Tibial artery (tissue), 4 donors: ENCODE measurements at regions not wholly inside any gene's neighbourhood (a gene's known extent, or its start where the extent isn't known, plus 50 kb on each side); places are given as distances from the start of the nearest gene placed in this dataset.

Source experiments
- DNase-seq, 2 donors: peaks; one replicate each; pipeline ENCODE4 v3.0.0-alpha.2; 2019
- H3K27ac ChIP-seq, 2 donors: fragments of 200-600 bp; sonication (generic) in 1 of 2; 1 replicate in 1 of 2; 2 replicates in 1 of 2; pipeline ENCODE4 v1.5.1; 2018 to 2019; ENCODE audit warnings: mild to moderate bottlenecking in 1 of 2
- H3K27me3 ChIP-seq, 2 donors: fragments of 200-600 bp; sonication (generic) in 1 of 2; one replicate each; pipeline versions ENCODE4 v1.5.1 to v1.6.0; 2016 to 2019
- H3K36me3 ChIP-seq, 3 donors: fragments of 200-600 bp; sonication (generic) in 2 of 3; one replicate each; pipeline ENCODE4 v1.5.1; 2016 to 2019; ENCODE audit warnings: mild to moderate bottlenecking in 2 of 3
- H3K4me1 ChIP-seq, 4 donors: fragments of 200-600 bp; sonication (generic) in 2 of 4; 1 replicate in 3 of 4; 2 replicates in 1 of 4; pipeline ENCODE4 v1.5.1; 2016 to 2019
- H3K4me3 ChIP-seq, 2 donors: fragments of 200-600 bp; sonication (generic) in 1 of 2; 1 replicate in 1 of 2; 2 replicates in 1 of 2; pipeline ENCODE4 v1.5.1; 2018 to 2019; ENCODE audit warnings: mild to moderate bottlenecking in 2 of 2
- H3K9me3 ChIP-seq, 3 donors: fragments of 200-600 bp; sonication (generic) in 1 of 3; one replicate each; pipeline ENCODE4 v1.5.1; 2016 to 2019
- intact Hi-C: fragments of 100-400 bp; cut with DNase I; formaldehyde crosslinking; loops from one replicate; pipeline ENCODE4 v1.15.0; 2023; ENCODE audit warnings: low total_unique reads
- TF ChIP-seq, protein P1 (sequence below), 2 experiments: fragments of 200-600 bp in 1 of 2; fragments of 450-650 bp in 1 of 2; IDR thresholded peaks; one replicate each; pipeline ENCODE4 v1.5.1; 2017 to 2019; ENCODE audit warnings: antibody characterized with exemption in 2 of 2, mild to moderate bottlenecking in 1 of 2, moderate library complexity in 1 of 2

DNA sequence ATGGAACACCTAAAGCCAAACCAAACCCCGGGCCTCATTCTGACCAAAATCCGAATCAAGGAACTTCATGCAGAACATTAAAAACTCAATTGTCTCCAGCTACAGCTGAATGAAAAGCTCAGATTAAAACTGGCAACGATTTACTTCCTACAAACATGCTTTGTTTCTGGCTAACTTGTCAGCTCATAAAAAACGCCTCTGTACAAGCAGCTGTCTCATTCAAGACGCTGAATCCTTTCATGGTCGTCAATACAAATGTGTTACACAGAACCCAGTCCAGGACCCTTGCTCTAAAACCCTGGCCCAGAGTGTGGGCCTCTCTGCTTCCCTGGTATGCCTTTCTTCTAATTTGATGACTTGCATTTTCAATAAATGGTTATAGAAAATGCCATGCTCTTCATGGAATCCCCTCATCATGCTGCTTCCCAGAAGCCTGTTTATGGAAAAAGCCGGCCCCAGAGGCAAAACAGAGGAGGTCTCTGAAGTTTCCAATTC lies 183.1 kb downstream of the PHLDA1 start:
- intact Hi-C loops, result no loop called here
- Histone ChIP-seq H3K27me3 (no peaks in the 10 kb centered on the region), H3K27ac (no peak overlapping the region), H3K4me1 (peaks cover 0 to 4% (median 0%) of the 10 kb centered on the region in 4 donors), H3K9me3 (peaks cover 0 to 4% (median 0%) of the 10 kb centered on the region in 3 donors), H3K36me3 (no peaks in the 10 kb centered on the region), H3K4me3 (no peak overlapping the region)
- no peak for DNase-seq
- TF ChIP-seq, protein P1, sequence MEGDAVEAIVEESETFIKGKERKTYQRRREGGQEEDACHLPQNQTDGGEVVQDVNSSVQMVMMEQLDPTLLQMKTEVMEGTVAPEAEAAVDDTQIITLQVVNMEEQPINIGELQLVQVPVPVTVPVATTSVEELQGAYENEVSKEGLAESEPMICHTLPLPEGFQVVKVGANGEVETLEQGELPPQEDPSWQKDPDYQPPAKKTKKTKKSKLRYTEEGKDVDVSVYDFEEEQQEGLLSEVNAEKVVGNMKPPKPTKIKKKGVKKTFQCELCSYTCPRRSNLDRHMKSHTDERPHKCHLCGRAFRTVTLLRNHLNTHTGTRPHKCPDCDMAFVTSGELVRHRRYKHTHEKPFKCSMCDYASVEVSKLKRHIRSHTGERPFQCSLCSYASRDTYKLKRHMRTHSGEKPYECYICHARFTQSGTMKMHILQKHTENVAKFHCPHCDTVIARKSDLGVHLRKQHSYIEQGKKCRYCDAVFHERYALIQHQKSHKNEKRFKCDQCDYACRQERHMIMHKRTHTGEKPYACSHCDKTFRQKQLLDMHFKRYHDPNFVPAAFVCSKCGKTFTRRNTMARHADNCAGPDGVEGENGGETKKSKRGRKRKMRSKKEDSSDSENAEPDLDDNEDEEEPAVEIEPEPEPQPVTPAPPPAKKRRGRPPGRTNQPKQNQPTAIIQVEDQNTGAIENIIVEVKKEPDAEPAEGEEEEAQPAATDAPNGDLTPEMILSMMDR (IDR thresholded peaks at IDR 0.05), result no peak

DNA sequence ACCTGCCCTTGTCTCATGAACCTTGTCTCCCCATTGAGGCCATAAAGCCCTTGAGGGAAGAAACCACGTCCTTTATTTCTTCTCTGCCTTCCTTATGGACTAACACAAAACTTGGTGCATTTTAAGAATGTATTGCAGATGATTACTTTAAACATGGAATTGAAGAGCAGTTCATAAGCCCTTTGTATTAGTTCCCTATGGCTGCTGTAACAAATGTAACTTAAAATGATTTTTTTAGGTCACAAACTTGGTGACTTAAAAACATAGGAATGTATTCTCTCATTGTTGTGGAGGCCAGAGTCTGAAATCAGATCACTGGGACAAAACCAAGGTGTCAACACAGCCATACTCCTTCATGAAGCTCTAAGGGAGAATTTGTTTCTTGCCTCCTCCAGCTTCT lies 185.5 kb downstream of the PHLDA1 start:
- Histone ChIP-seq H3K27me3 (no peaks in the 10 kb centered on the region), H3K36me3 (no peaks in the 10 kb centered on the region), H3K4me3 (no peak overlapping the region), H3K4me1 (peaks cover 0 to 4% (median 0%) of the 10 kb centered on the region in 4 donors), H3K27ac (no peak overlapping the region), H3K9me3 (peaks cover 0 to 4% (median 0%) of the 10 kb centered on the region in 3 donors)
- DNase-seq, result no peak
- intact Hi-C loops, result no loop called here
- TF ChIP-seq, protein P1 (IDR thresholded peaks at IDR 0.05), result no peak

DNA sequence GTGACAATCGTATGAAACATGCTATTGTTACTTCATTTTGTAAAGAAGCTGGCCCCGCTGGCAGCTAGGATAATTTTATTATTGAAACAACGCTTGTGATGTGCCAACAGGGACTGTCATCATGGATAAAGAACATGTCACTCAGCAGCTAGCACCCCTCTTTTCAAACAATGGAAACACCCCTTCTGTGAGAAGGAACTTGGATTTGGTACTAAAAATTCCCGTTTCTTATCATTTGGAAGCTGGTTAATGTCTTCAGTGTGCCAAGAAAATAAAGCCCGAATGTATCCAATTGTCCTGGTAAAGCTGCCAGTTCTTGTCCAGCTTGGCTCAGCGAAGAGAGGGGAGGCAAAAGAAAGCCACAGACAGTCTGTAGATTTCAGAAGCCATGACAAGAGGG lies 186.6 kb downstream of the PHLDA1 start:
- Histone ChIP-seq H3K4me3 (no peak overlapping the region), H3K4me1 (peaks cover 0 to 4% (median 0%) of the 10 kb centered on the region in 4 donors), H3K36me3 (no peaks in the 10 kb centered on the region), H3K27me3 (no peaks in the 10 kb centered on the region), H3K9me3 (peaks cover 0 to 4% (median 0%) of the 10 kb centered on the region in 3 donors), H3K27ac (no peak overlapping the region)
- TF ChIP-seq, protein P1 (IDR thresholded peaks at IDR 0.05), result no peak
- intact Hi-C loops, result no loop called here
- DNase-seq, result no peak

DNA sequence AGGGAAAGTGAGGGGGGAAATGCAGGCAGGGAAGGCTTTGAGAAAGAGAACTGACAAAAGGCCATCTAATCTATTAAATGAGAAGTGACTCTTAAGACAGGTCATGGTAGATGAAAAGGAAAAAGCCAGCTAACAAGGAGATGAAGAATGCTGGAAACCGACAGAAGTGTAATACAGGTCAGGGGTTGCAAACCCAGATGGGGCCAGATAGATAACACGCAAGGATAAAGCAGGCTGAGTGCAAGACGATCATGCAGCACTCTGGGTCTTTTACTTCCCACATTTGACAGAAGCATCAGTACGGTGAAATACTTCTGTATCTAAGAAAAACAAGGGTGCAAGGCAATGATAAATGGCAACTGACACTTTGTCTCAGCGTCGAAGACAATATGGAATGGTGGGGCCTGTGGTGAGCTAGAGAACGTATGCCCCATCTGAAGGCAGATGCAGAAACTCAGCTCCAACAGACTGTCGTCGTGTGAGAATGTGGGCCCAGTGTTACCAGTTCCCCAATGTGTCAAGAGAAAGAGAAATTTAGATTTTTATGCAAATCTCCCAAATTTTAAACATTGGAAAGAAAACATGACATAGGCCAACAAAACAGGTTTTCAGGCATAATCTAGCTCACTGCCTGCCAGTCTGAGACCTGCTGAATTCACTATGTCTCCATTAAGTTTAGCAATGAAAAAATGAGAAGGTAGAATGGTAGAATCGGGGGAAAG lies 187.4 kb downstream of the PHLDA1 start:
- intact Hi-C loops, result no loop called here
- TF ChIP-seq, protein P1 (IDR thresholded peaks at IDR 0.05), result no peak

DNA sequence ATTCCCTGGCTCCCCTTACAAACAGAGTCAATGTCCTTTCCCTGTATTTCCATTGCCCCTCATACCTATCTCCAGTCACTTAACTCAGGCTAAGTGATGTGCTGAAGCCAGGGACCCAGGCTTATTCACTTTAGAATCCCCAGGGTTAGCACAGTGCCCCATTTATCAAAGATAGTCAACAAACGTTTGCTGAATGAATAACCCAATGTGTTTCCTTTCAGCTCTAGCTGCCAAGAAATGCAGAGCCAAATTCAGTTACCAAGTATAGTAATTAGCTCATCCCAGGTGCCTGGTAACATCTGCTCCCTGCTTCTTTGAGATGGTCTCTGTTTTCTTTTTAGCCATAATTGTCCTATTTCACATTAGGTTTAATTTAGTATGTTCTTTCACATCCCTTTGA lies 189.5 kb downstream of the PHLDA1 start:
- TF ChIP-seq, protein P1 (IDR thresholded peaks at IDR 0.05), result no peak
- H3K4me3 ChIP-seq, result no peak overlapping the region
- no peaks in the 10 kb centered on the region for H3K27me3 ChIP-seq
- no peaks in the 10 kb centered on the region for H3K4me1 ChIP-seq
- H3K36me3 ChIP-seq, result no peaks in the 10 kb centered on the region
- no peak overlapping the region for H3K27ac ChIP-seq
- peaks cover 0 to 4% (median 0%) of the 10 kb centered on the region in 3 donors for H3K9me3 ChIP-seq
- no peak for DNase-seq
- intact Hi-C loops, result no loop called here

More for the DNA sequence above, 187.4 kb downstream of the PHLDA1 start:
- DNase-seq, result no peak
- Histone ChIP-seq H3K36me3 (no peaks in the 10 kb centered on the region), H3K4me3 (no peak overlapping the region), H3K4me1 (peaks cover 0 to 4% (median 0%) of the 10 kb centered on the region in 4 donors), H3K9me3 (peaks cover 0 to 4% (median 0%) of the 10 kb centered on the region in 3 donors), H3K27ac (no peak overlapping the region), H3K27me3 (no peaks in the 10 kb centered on the region)
